ENCODE measurements at regions not wholly inside any gene's neighbourhood (a gene's known extent, or its start where the extent isn't known, plus 50 kb on each side); places are given as distances from the start of the nearest gene placed in this dataset.

GRCh38 chr10:110399965-110400933 is 95.5 kb upstream of the SMNDC1 start:
- Histone ChIP-seq H3K27me3 (ENCODE audit: control insufficient read depth in 3 of 3, insufficient read depth in 3 of 3, low read length in 2 of 3) (no peaks in the 10 kb centered on the region), H3K4me3 (no peak overlapping the region), H3K36me3 (ENCODE audit: control insufficient read depth in 4 of 4, insufficient read depth in 4 of 4, low read length in 4 of 4) (no peaks in the 10 kb centered on the region), H3K27ac (ENCODE audit: low read depth in 1 of 2, low read length in 1 of 2) (peak overlapping the region in 1 of 2 donors; percentile 3), H3K9me3 (ENCODE audit: control insufficient read depth in 4 of 4, insufficient read depth in 3 of 4, low read length in 3 of 4) (no peaks in the 10 kb centered on the region), H3K9ac (ENCODE audit: insufficient read depth in 1 of 2, low read length in 2 of 2) (no peak overlapping the region), H3K4me1 (ENCODE audit: control insufficient read depth in 5 of 5, insufficient read depth in 5 of 5, low read length in 5 of 5) (peaks cover 0 to 12% (median 0%) of the 10 kb centered on the region in 5 donors)
- ATAC-seq (ENCODE audit: insufficient read depth, low FRiP score) (no peak), DNase-seq (no peak)
- 76 to 80% methylated on average over 7 of the region's 7 CpGs for WGBS, 2 donors
- TF ChIP-seq, protein P1, sequence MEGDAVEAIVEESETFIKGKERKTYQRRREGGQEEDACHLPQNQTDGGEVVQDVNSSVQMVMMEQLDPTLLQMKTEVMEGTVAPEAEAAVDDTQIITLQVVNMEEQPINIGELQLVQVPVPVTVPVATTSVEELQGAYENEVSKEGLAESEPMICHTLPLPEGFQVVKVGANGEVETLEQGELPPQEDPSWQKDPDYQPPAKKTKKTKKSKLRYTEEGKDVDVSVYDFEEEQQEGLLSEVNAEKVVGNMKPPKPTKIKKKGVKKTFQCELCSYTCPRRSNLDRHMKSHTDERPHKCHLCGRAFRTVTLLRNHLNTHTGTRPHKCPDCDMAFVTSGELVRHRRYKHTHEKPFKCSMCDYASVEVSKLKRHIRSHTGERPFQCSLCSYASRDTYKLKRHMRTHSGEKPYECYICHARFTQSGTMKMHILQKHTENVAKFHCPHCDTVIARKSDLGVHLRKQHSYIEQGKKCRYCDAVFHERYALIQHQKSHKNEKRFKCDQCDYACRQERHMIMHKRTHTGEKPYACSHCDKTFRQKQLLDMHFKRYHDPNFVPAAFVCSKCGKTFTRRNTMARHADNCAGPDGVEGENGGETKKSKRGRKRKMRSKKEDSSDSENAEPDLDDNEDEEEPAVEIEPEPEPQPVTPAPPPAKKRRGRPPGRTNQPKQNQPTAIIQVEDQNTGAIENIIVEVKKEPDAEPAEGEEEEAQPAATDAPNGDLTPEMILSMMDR (IDR thresholded peaks at IDR 0.05; ENCODE audit: control extremely low read depth, extremely low read depth): no peak

DNA sequence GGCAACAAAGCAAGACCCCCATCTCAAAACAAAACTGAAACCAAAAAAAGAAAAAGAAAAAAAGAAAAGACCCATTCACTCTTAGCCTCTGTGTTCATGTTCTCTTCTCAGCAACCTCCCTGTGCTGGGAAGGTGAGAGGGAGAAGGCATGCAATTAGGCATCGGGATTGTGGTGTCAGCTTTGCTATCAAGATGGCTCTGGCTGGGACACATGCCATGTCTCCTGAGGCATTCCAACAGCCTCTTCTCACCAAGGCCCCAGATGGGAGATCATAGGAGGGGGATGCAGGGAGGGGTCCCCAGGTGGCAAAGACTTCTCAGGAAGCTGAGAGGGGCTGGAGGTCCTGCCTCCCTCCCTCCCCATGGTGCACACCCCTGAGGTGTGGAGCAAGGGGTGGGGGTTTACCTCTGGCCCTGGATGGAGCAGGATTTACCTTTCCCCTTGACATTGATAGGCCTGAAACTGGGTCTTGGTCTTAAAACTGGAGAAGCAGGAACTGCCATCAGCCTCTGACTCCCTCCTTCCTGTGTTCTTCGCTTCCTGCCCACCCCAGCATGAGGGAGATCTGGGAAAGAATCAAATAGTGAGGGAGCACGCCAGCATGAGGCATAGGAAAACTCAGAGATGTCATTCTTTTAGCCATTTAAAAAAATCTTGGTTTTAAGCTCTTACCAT is 96.2 kb upstream of the DUSP5 start:
- no peak overlapping the region for H3K9ac ChIP-seq (ENCODE audit: insufficient read depth in 1 of 2, low read length in 2 of 2)

GRCh38 chr10:110402077-110402416 is 95.7 kb upstream of the DUSP5 start:
- Histone ChIP-seq H3K27me3 (ENCODE audit: control insufficient read depth in 3 of 3, insufficient read depth in 3 of 3, low read length in 2 of 3) (peaks cover 0 to 2% (median 0%) of the 10 kb centered on the region in 3 donors), H3K9ac (ENCODE audit: insufficient read depth in 1 of 2, low read length in 2 of 2) (no peak overlapping the region), H3K27ac (ENCODE audit: low read depth in 1 of 2, low read length in 1 of 2) (no peak overlapping the region), H3K36me3 (ENCODE audit: control insufficient read depth in 4 of 4, insufficient read depth in 4 of 4, low read length in 4 of 4) (no peaks in the 10 kb centered on the region), H3K9me3 (ENCODE audit: control insufficient read depth in 4 of 4, insufficient read depth in 3 of 4, low read length in 3 of 4) (no peaks in the 10 kb centered on the region), H3K4me1 (ENCODE audit: control insufficient read depth in 5 of 5, insufficient read depth in 5 of 5, low read length in 5 of 5) (peaks cover 0 to 8% (median 0%) of the 10 kb centered on the region in 5 donors), H3K4me3 (no peak overlapping the region)
- 95 to 96% methylated on average over 8 of the region's 8 CpGs for WGBS, 2 donors
- ATAC-seq (ENCODE audit: insufficient read depth, low FRiP score) (no peak), DNase-seq (no peak)
- TF ChIP-seq, protein P1 (IDR thresholded peaks at IDR 0.05; ENCODE audit: control extremely low read depth, extremely low read depth): no peak

More for the DNA sequence above, 96.2 kb upstream of the DUSP5 start:
- ATAC-seq (ENCODE audit: insufficient read depth, low FRiP score): no peak
- H3K27ac ChIP-seq (ENCODE audit: low read depth in 1 of 2, low read length in 1 of 2): no peak overlapping the region
- H3K36me3 ChIP-seq (ENCODE audit: control insufficient read depth in 4 of 4, insufficient read depth in 4 of 4, low read length in 4 of 4): no peaks in the 10 kb centered on the region
- 65 to 86% methylated on average over 3 of the region's 3 CpGs for WGBS, 2 donors
- H3K27me3 ChIP-seq (ENCODE audit: control insufficient read depth in 3 of 3, insufficient read depth in 3 of 3, low read length in 2 of 3): peaks cover 0 to 2% (median 0%) of the 10 kb centered on the region in 3 donors
- TF ChIP-seq, protein P1 (IDR thresholded peaks at IDR 0.05; ENCODE audit: control extremely low read depth, extremely low read depth): no peak
- DNase-seq: no peak
- H3K4me3 ChIP-seq: no peak overlapping the region
- H3K4me1 ChIP-seq (ENCODE audit: control insufficient read depth in 5 of 5, insufficient read depth in 5 of 5, low read length in 5 of 5): peaks cover 0 to 8% (median 0%) of the 10 kb centered on the region in 5 donors
- H3K9me3 ChIP-seq (ENCODE audit: control insufficient read depth in 4 of 4, insufficient read depth in 3 of 4, low read length in 3 of 4): no peaks in the 10 kb centered on the region
